C4-2B (cell line): ENCODE measurements at regions not wholly inside any gene's neighbourhood (a gene's known extent, or its start where the extent isn't known, plus 50 kb on each side); places are given as distances from the start of the nearest gene placed in this dataset.

Experiments
- ZFX ChIP-seq: fragments of 450-650 bp; IDR thresholded peaks from 2 replicates; pipeline ENCODE4 v1.6.1; 2017
- TF ChIP-seq, protein P1 (sequence below): fragments of 450-650 bp; conservative IDR thresholded peaks from 2 replicates; pipeline ENCODE4 v1.5.1; 2017; ENCODE audit warnings: mild to moderate bottlenecking

DNA sequence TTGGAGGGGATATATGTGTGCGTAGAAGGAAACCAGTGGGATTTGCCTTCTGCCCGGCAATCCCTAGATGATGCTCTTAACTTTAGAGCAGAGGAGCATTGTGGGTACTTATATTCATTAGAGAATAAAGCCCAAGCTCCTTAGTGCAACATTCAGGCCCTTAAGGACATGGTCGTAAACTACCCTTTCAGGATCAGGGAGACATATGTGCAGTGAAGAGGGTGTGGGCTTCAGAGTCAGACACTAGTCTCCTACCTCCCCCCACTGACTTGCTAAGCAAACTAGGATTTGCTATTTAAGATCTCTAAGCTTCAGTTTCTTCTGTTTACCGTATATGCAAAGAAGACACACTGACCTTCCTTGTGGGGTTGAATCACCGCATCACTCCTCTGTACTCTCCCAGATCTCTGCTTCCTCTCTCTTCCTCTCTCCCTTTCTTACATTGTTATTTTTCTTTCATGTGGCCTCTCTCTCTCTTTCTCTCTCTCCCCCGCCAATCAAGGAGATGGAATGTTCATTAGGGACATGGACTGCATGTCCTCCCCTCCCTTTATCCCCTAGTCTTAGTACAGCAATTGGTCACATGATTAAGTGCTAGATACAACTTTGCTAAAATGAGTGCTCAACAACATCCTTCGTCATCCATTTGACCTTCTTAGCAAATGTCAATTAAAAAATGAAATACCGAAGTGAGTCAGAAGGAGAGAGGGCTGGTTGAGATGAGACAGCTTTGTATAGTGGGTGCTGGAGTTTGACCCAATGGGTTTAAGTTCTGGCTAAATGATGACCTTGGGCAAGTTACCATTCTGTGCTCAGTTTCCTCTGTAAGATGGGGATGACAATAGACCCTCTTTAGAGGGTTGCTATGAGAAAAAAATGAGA lies 91.7 kb downstream of the TMX1 start:
- TF ChIP-seq, protein P1, sequence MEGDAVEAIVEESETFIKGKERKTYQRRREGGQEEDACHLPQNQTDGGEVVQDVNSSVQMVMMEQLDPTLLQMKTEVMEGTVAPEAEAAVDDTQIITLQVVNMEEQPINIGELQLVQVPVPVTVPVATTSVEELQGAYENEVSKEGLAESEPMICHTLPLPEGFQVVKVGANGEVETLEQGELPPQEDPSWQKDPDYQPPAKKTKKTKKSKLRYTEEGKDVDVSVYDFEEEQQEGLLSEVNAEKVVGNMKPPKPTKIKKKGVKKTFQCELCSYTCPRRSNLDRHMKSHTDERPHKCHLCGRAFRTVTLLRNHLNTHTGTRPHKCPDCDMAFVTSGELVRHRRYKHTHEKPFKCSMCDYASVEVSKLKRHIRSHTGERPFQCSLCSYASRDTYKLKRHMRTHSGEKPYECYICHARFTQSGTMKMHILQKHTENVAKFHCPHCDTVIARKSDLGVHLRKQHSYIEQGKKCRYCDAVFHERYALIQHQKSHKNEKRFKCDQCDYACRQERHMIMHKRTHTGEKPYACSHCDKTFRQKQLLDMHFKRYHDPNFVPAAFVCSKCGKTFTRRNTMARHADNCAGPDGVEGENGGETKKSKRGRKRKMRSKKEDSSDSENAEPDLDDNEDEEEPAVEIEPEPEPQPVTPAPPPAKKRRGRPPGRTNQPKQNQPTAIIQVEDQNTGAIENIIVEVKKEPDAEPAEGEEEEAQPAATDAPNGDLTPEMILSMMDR, result no peak
- no peak for TF ChIP-seq ZFX
